ENCODE measurements at regions not wholly inside any gene's neighbourhood (a gene's known extent, or its start where the extent isn't known, plus 50 kb on each side); places are given as distances from the start of the nearest gene placed in this dataset.

- H3K27ac ChIP-seq: no peak overlapping the region
Observed at GRCh38 chr1:42044346-42044745, 108.9 kb upstream of the GUCA2B start.

GRCh38 chr1:42043811-42044210 is 109.4 kb upstream of the GUCA2B start:
- Histone ChIP-seq H3K4me2 (no peak overlapping the region), H3K4me1 (ENCODE audit: low read depth, poor library complexity, severe bottlenecking) (no peaks in the 10 kb centered on the region), H2AFZ (ENCODE audit: low read depth) (no peak overlapping the region), H3K27ac (no peak overlapping the region), H3K79me2 (ENCODE audit: insufficient read depth, low read depth) (no peaks in the 10 kb centered on the region), H3K36me3 (ENCODE audit: insufficient read depth) (no peaks in the 10 kb centered on the region), H3K9ac (no peak overlapping the region), H4K20me1 (ENCODE audit: insufficient read depth) (no peaks in the 10 kb centered on the region), H3K4me3 (IDR thresholded peaks at IDR 0.05; ENCODE audit: insufficient read depth, low read depth, low read length) (no peak overlapping the region), H3K27me3 (ENCODE audit: insufficient read depth, low read depth) (no peaks in the 10 kb centered on the region)
- TF ChIP-seq, protein P1, sequence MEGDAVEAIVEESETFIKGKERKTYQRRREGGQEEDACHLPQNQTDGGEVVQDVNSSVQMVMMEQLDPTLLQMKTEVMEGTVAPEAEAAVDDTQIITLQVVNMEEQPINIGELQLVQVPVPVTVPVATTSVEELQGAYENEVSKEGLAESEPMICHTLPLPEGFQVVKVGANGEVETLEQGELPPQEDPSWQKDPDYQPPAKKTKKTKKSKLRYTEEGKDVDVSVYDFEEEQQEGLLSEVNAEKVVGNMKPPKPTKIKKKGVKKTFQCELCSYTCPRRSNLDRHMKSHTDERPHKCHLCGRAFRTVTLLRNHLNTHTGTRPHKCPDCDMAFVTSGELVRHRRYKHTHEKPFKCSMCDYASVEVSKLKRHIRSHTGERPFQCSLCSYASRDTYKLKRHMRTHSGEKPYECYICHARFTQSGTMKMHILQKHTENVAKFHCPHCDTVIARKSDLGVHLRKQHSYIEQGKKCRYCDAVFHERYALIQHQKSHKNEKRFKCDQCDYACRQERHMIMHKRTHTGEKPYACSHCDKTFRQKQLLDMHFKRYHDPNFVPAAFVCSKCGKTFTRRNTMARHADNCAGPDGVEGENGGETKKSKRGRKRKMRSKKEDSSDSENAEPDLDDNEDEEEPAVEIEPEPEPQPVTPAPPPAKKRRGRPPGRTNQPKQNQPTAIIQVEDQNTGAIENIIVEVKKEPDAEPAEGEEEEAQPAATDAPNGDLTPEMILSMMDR (conservative IDR thresholded peaks at IDR 0.05; ENCODE audit: low read depth, low read length): no peak

More at GRCh38 chr1:42044346-42044745, 108.9 kb upstream of the GUCA2B start:
- Histone ChIP-seq H3K27me3 (ENCODE audit: insufficient read depth, low read depth) (no peaks in the 10 kb centered on the region), H3K79me2 (ENCODE audit: insufficient read depth, low read depth) (no peaks in the 10 kb centered on the region), H3K4me1 (ENCODE audit: low read depth, poor library complexity, severe bottlenecking) (no peaks in the 10 kb centered on the region), H2AFZ (ENCODE audit: low read depth) (no peak overlapping the region), H3K9ac (no peak overlapping the region), H3K4me3 (IDR thresholded peaks at IDR 0.05; ENCODE audit: insufficient read depth, low read depth, low read length) (no peak overlapping the region), H4K20me1 (ENCODE audit: insufficient read depth) (no peaks in the 10 kb centered on the region), H3K4me2 (no peak overlapping the region), H3K36me3 (ENCODE audit: insufficient read depth) (no peaks in the 10 kb centered on the region)
- TF ChIP-seq, protein P1 (conservative IDR thresholded peaks at IDR 0.05; ENCODE audit: low read depth, low read length): no peak

DNA sequence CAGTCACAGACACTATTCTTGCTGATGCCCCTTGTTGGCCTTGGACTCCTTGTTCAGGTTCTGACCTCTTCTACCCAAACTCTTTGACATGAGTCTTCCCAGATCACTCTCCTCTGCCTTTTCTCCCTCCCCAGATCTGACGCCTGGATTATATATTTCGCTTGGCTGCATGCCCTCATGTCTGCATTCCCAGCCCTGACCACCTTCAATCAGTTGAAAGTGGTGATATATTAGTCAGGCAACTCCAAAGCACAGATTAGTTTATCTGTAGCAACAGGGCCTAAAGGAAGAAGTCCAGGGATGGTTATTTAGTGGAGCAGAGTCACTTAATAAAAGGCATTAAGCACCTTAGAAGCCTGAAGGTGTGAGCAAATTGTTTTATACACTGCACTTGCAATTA is 110.0 kb upstream of the GUCA2B start:
- no peak overlapping the region for H3K4me3 ChIP-seq (IDR thresholded peaks at IDR 0.05; ENCODE audit: insufficient read depth, low read depth, low read length)
- H3K4me1 ChIP-seq (ENCODE audit: low read depth, poor library complexity, severe bottlenecking): no peaks in the 10 kb centered on the region
- no peaks in the 10 kb centered on the region for H3K79me2 ChIP-seq (ENCODE audit: insufficient read depth, low read depth)
- H3K27me3 ChIP-seq (ENCODE audit: insufficient read depth, low read depth): no peaks in the 10 kb centered on the region
- no peak overlapping the region for H3K9ac ChIP-seq
- H2AFZ ChIP-seq (ENCODE audit: low read depth): no peak overlapping the region
- H3K4me2 ChIP-seq: no peak overlapping the region
- no peaks in the 10 kb centered on the region for H4K20me1 ChIP-seq (ENCODE audit: insufficient read depth)
- H3K27ac ChIP-seq: no peak overlapping the region
- TF ChIP-seq, protein P1 (conservative IDR thresholded peaks at IDR 0.05; ENCODE audit: low read depth, low read length): no peak
- H3K36me3 ChIP-seq (ENCODE audit: insufficient read depth): no peaks in the 10 kb centered on the region

DNA sequence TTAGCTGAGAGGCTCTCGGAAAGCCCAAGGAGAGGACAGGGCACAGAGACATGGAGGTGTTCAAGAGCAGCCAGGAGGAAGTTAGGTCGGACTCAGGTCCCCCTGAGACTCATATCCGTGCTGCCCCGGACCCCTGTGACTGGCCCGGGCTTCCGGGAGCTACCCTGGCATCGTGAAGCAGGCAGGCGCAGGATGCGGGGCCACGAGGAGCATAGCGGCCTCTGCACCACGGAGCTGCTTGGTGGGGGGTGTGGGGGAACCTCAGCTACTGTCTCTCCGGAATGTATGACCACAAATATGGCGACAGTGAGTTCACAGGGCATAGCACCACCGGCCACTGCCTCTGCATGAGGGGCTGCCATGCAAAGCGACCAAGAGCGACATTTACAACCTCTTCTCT is 112.2 kb upstream of the GUCA2B start:
- TF ChIP-seq, protein P1 (conservative IDR thresholded peaks at IDR 0.05; ENCODE audit: low read depth, low read length): no peak
- Histone ChIP-seq H4K20me1 (ENCODE audit: insufficient read depth) (no peaks in the 10 kb centered on the region), H3K4me2 (no peak overlapping the region), H3K4me3 (IDR thresholded peaks at IDR 0.05; ENCODE audit: insufficient read depth, low read depth, low read length) (no peak overlapping the region), H3K4me1 (ENCODE audit: low read depth, poor library complexity, severe bottlenecking) (no peaks in the 10 kb centered on the region), H3K27ac (no peak overlapping the region), H3K36me3 (ENCODE audit: insufficient read depth) (no peaks in the 10 kb centered on the region), H3K27me3 (ENCODE audit: insufficient read depth, low read depth) (no peaks in the 10 kb centered on the region), H3K79me2 (ENCODE audit: insufficient read depth, low read depth) (no peaks in the 10 kb centered on the region), H3K9ac (no peak overlapping the region), H2AFZ (ENCODE audit: low read depth) (no peak overlapping the region)

All from KMS-11 (cell line).